ENCODE measurements at regions not wholly inside any gene's neighbourhood (a gene's known extent, or its start where the extent isn't known, plus 50 kb on each side); places are given as distances from the start of the nearest gene placed in this dataset.
"Not testable (repeated sequence)": the region's sequence is repeated elsewhere in the genome, so short reads cannot be mapped to it uniquely, and the experiment has no call there.

- no peak for DNase-seq
These were observed 78.1 kb upstream of the PITX1 start for GRCh38 chr5:135112008-135112725.

- no peak for DNase-seq
These were observed 77.0 kb upstream of the PITX1 start for GRCh38 chr5:135110785-135111596.

- no peak for DNase-seq
These were observed 75.0 kb upstream of the PITX1 start for GRCh38 chr5:135108992-135109391.

- DNase-seq: no peak
These were observed 74.5 kb upstream of the PITX1 start for GRCh38 chr5:135108569-135108968.

- DNase-seq: no peak
These were observed 74.0 kb upstream of the PITX1 start for GRCh38 chr5:135107986-135108385.

GRCh38 chr5:135106610-135107471, 72.8 kb upstream of the PITX1 start:
- no peak for DNase-seq

GRCh38 chr5:135106136-135106535, 72.1 kb upstream of the PITX1 start:
- no peak for DNase-seq

- DNase-seq: no peak
These were observed 71.1 kb upstream of the PITX1 start for GRCh38 chr5:135105105-135105484.

GRCh38 chr5:135103575-135103853, 69.5 kb upstream of the PITX1 start:
- no peak for DNase-seq

GRCh38 chr5:135102716-135103574, 68.9 kb upstream of the PITX1 start:
- DNase-seq: no peak

- no peak for DNase-seq
These were observed 66.4 kb upstream of the PITX1 start for GRCh38 chr5:135100431-135100830.

GRCh38 chr5:135100011-135100410, 66.0 kb upstream of the PITX1 start:
- no peak for DNase-seq

- no peak for DNase-seq
These were observed 63.4 kb upstream of the PITX1 start for GRCh38 chr5:135097390-135097789.

GRCh38 chr5:135095871-135096270, 61.8 kb upstream of the PITX1 start:
- DNase-seq: no peak

- no peak for DNase-seq
These were observed 61.2 kb upstream of the PITX1 start for GRCh38 chr5:135095052-135095715.

- no peak for DNase-seq
These were observed 60.5 kb upstream of the PITX1 start for GRCh38 chr5:135094339-135095051.

- DNase-seq: not testable (repeated sequence)
These were observed 59.5 kb upstream of the PITX1 start for GRCh38 chr5:135093483-135093882.

GRCh38 chr5:135092476-135092875, 58.4 kb upstream of the PITX1 start:
- no peak for DNase-seq

- no peak for DNase-seq
These were observed 57.3 kb upstream of the PITX1 start for GRCh38 chr5:135091286-135091685.

GRCh38 chr5:135089912-135090311, 55.9 kb upstream of the PITX1 start:
- no peak for DNase-seq

- DNase-seq: no peak
These were observed 54.9 kb upstream of the PITX1 start for GRCh38 chr5:135088911-135089310.
